ENCODE measurements at regions not wholly inside any gene's neighbourhood (a gene's known extent, or its start where the extent isn't known, plus 50 kb on each side); places are given as distances from the start of the nearest gene placed in this dataset.

- TF ChIP-seq, protein P1, sequence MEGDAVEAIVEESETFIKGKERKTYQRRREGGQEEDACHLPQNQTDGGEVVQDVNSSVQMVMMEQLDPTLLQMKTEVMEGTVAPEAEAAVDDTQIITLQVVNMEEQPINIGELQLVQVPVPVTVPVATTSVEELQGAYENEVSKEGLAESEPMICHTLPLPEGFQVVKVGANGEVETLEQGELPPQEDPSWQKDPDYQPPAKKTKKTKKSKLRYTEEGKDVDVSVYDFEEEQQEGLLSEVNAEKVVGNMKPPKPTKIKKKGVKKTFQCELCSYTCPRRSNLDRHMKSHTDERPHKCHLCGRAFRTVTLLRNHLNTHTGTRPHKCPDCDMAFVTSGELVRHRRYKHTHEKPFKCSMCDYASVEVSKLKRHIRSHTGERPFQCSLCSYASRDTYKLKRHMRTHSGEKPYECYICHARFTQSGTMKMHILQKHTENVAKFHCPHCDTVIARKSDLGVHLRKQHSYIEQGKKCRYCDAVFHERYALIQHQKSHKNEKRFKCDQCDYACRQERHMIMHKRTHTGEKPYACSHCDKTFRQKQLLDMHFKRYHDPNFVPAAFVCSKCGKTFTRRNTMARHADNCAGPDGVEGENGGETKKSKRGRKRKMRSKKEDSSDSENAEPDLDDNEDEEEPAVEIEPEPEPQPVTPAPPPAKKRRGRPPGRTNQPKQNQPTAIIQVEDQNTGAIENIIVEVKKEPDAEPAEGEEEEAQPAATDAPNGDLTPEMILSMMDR (IDR thresholded peaks at IDR 0.05) = no peak
- no peak for TF ChIP-seq POLR2A (IDR thresholded peaks at IDR 0.05)
Observed at GRCh38 chr14:36390718-36391117, 70.3 kb upstream of the MBIP start.

All from Peyer's patch (tissue), 4 donors.